Lower leg skin (tissue), 3 donors: ENCODE measurements at regions not wholly inside any gene's neighbourhood (a gene's known extent, or its start where the extent isn't known, plus 50 kb on each side); places are given as distances from the start of the nearest gene placed in this dataset.

Experiments used
- POLR2A ChIP-seq, 2 donors: fragments of 450-650 bp; IDR thresholded peaks; one replicate each; pipeline ENCODE4 v1.6.1; 2016 to 2017; ENCODE audit warnings: antibody characterized with exemption in 2 of 2, mild to moderate bottlenecking in 1 of 2, moderate library complexity in 1 of 2
- TF ChIP-seq, protein P1 (sequence below), 3 donors: fragments of 450-650 bp; IDR thresholded peaks; one replicate each; pipeline ENCODE4 v1.5.1; 2016; ENCODE audit warnings: antibody characterized with exemption in 3 of 3, mild to moderate bottlenecking in 3 of 3, moderate library complexity in 2 of 3

DNA sequence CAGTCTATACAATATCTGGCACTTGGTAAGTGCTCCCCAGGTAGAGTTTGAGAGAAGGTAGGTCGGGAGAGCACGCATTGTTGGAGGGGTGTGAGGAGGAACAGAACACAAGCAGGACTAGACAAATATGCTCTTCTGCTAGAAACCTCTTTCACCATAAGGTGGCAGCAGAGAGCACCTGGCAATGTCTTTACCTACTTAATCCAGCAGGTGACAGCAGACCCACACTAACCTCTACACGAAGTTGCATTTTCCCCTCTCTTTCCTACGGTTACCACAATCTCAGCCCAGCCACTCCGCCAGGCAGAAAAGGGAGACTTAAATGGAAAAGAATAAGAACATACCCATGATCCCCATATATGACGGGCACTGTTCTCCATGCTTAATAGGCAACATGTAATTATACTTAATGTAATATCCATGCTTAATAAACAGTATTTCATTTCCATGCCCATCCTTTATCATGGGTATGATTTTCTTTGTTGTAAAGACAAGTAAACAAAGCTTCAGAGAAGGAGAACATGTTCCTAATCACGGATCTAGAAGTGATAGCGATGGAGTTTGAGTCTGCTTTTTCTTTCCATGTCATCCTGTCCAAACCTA is 55.1 kb upstream of the CCL2 start:
- TF ChIP-seq, protein P1, sequence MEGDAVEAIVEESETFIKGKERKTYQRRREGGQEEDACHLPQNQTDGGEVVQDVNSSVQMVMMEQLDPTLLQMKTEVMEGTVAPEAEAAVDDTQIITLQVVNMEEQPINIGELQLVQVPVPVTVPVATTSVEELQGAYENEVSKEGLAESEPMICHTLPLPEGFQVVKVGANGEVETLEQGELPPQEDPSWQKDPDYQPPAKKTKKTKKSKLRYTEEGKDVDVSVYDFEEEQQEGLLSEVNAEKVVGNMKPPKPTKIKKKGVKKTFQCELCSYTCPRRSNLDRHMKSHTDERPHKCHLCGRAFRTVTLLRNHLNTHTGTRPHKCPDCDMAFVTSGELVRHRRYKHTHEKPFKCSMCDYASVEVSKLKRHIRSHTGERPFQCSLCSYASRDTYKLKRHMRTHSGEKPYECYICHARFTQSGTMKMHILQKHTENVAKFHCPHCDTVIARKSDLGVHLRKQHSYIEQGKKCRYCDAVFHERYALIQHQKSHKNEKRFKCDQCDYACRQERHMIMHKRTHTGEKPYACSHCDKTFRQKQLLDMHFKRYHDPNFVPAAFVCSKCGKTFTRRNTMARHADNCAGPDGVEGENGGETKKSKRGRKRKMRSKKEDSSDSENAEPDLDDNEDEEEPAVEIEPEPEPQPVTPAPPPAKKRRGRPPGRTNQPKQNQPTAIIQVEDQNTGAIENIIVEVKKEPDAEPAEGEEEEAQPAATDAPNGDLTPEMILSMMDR (IDR thresholded peaks at IDR 0.05) = peak in 2 of 3 donors; percentile 99 to 100
- no peak for TF ChIP-seq POLR2A (IDR thresholded peaks at IDR 0.05)
